HAP-1 (cell line): ENCODE measurements at regions not wholly inside any gene's neighbourhood (a gene's known extent, or its start where the extent isn't known, plus 50 kb on each side); places are given as distances from the start of the nearest gene placed in this dataset.

Source experiments
- DNase-seq, 2 experiments: peaks; one replicate each; pipeline ENCODE4 v3.0.0-alpha.2; 2016 to 2020; ENCODE audit warnings: low spot score in 2 of 2
- H3K27me3 ChIP-seq: fragments of 250-450 bp; sonication (Bioruptor Pico); 2 replicates; pipeline ENCODE4 v1.5.1; 2020; ENCODE audit warnings: low read depth, mild to moderate bottlenecking, moderate library complexity
- H3K36me3 ChIP-seq: fragments of 250-450 bp; sonication (Bioruptor Pico); replicated peaks from 2 replicates; pipeline ENCODE4 v1.5.1; 2020; ENCODE audit warnings: mild to moderate bottlenecking
- H3K4me1 ChIP-seq: fragments of 250-450 bp; sonication (Bioruptor Pico); 2 replicates; pipeline ENCODE4 v1.5.1; 2020; ENCODE audit warnings: mild to moderate bottlenecking
- H3K4me3 ChIP-seq: fragments of 250-450 bp; sonication (Bioruptor Pico); 2 replicates; pipeline ENCODE4 v1.5.1; 2020; ENCODE audit warnings: mild to moderate bottlenecking, moderate library complexity
- H3K9me3 ChIP-seq: fragments of 250-450 bp; sonication (Bioruptor Pico); 2 replicates; pipeline ENCODE4 v1.5.1; 2020; ENCODE audit warnings: mild to moderate bottlenecking, moderate library complexity
- in situ Hi-C: fragments of 300-500 bp; cut with MboI; formaldehyde crosslinking; loops from 3 replicates; pipeline ENCODE4 v1.14.3; 2020; ENCODE audit warnings: low sequenced_read_pairs, inconsistent platforms, mixed read lengths

DNA sequence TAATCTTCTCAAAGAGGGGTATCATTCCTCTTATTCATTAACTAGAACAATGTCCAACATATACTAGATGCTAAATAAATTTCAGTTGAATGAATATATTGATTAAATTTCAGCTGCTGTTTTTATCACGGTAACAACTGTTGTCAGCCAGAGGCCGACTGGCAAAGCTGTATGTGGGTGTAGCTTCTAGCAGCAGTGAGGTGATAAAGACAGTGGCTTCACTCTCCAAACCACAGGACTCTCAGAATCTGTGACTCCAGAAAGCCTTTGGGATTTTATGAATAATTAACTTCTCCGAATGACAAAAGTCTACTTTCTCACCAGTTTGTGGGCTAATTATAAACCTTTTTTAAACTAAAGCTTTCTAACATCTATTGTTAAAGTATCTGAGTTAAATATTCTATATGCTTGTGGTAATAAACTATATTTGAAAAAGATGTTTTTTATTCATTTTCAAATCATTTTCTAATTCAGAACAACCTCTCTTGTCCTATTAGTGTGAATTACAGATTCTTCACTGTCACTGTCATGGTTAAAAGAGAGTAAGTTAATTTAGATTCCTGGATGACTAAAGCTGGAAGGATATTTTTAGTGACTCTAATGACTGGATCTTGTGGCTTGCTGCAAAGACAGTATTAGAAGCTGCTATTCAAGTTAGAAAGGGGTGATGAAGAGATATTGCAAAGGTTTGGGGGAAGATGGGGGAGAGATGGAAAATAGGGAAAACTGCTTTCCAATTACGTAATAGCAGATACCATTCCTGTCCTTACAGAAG lies 796.4 kb upstream of the ARPP21 start:
- DNase-seq: no peak
- H3K36me3 ChIP-seq: no peaks in the 10 kb centered on the region
- H3K27me3 ChIP-seq: no peaks in the 10 kb centered on the region
- H3K4me3 ChIP-seq: no peak overlapping the region
- in situ Hi-C loops: no loop called here
- H3K4me1 ChIP-seq: no peaks in the 10 kb centered on the region
- no peaks in the 10 kb centered on the region for H3K9me3 ChIP-seq

DNA sequence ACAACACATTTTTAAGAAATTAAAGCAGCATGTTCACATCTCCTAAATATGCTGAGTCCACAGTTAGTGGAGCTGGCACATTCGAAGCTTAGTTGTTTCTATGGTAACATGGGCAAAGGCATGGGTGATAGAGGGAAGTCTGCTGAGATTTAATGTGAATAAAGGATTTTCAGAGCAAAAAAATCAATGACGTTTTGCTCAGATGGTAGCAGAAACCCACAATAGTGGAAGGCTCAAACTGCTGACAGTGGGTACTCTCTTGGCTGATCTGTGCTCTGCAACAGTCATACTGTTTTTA lies 795.1 kb upstream of the ARPP21 start:
- no peak for DNase-seq
- Histone ChIP-seq H3K36me3 (no peaks in the 10 kb centered on the region), H3K4me1 (no peaks in the 10 kb centered on the region), H3K9me3 (no peaks in the 10 kb centered on the region), H3K27me3 (no peaks in the 10 kb centered on the region), H3K4me3 (no peak overlapping the region)
- in situ Hi-C loops: no loop called here

DNA sequence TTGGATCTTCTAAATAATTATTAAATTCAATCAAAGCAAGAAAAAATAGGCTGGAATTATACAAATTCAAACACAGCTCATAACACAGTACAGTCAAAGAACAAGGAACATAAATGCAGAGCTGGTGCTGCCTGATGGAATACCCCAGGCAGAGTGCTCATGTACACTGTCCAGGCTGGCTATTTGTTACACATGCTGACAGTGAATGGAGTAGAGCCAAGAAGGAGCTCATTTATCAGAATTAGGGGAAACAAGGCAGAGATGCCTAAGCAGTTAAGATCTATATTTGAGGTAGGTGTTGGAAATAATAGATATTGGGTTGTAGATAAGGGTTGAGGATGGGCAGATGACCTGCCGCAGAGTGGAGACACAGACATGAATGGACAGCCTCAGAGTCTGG lies 788.2 kb upstream of the ARPP21 start:
- in situ Hi-C loops: no loop called here
- H3K4me1 ChIP-seq: no peaks in the 10 kb centered on the region
- DNase-seq: no peak

DNA sequence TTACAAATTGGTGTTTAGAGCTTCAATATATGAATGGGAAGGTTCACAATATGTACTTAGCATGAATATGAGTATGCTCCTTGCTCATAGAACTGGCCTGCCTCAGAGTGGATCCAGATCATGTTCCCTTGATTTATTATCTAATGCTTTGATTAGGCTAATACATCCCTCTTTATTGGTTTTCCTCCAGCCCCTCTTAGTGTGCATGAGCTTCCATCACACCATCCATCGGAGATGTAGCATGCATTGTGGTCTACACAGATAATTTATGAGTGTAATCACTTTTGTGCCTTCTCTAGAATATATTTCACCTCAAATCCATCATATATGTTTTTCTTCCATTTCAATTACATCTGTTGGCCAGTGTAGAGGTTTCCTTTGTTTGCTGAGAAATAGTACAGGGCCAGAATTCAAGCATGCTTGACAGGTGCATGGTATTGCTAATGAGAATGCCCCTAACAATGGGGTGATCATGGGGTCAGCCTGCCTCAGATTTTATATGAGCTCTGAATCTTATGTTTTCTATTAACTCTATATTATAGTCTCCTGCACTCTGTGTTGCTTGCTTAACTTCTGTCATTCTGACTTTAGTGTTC lies 786.4 kb upstream of the ARPP21 start:
- H3K9me3 ChIP-seq: no peaks in the 10 kb centered on the region
- in situ Hi-C loops: no loop called here
- H3K4me3 ChIP-seq: no peak overlapping the region
- no peak for DNase-seq
- H3K4me1 ChIP-seq: no peaks in the 10 kb centered on the region
- no peaks in the 10 kb centered on the region for H3K27me3 ChIP-seq
- no peaks in the 10 kb centered on the region for H3K36me3 ChIP-seq

More for the DNA sequence above, 788.2 kb upstream of the ARPP21 start:
- Histone ChIP-seq H3K27me3 (no peaks in the 10 kb centered on the region), H3K4me3 (no peak overlapping the region), H3K9me3 (no peaks in the 10 kb centered on the region), H3K36me3 (no peaks in the 10 kb centered on the region)

DNA sequence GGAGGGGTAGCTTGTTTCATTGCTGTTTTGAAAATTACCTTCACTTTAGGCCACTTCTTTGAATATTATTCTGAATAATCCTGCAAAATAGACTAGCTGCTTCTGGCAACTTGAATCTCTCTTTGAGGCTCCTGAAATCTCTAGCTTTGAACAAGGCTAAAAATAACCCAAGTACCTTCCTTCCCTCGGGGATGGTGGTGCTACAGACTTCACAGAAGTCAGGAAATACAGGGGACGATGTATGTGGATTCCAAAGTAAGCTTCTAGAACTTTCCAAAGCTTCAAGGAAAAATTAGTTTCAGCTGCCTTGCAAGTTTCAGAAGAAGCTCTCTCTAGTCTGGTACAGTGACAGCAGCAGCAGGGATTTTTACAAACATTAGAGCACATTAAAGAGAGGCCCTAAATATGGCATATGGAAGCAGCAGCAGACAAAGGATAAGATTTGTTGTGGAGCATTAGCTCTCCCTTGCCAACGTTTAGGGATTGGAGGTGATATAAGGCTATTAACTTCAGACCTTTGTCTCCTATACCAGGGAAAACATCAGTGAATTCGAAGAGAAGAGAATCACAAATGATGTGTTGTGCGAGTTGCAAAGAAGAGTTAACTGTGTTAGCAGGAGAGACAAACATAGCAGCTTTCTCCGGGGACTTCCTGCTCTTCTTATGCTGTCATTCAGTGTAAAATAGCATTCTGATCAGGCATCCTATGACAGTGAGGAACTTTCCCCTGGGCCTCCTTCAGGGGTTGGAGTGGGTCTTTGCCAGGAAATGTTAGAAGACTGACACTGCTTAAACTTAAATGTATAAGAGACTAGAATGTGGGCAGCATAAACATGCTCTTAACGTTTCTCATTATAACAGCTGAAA lies 783.0 kb upstream of the ARPP21 start:
- no peak for DNase-seq
- in situ Hi-C loops: no loop called here
- no peaks in the 10 kb centered on the region for H3K9me3 ChIP-seq
- H3K36me3 ChIP-seq: no peaks in the 10 kb centered on the region
- no peaks in the 10 kb centered on the region for H3K4me1 ChIP-seq
- no peak overlapping the region for H3K4me3 ChIP-seq
- H3K27me3 ChIP-seq: no peaks in the 10 kb centered on the region

DNA sequence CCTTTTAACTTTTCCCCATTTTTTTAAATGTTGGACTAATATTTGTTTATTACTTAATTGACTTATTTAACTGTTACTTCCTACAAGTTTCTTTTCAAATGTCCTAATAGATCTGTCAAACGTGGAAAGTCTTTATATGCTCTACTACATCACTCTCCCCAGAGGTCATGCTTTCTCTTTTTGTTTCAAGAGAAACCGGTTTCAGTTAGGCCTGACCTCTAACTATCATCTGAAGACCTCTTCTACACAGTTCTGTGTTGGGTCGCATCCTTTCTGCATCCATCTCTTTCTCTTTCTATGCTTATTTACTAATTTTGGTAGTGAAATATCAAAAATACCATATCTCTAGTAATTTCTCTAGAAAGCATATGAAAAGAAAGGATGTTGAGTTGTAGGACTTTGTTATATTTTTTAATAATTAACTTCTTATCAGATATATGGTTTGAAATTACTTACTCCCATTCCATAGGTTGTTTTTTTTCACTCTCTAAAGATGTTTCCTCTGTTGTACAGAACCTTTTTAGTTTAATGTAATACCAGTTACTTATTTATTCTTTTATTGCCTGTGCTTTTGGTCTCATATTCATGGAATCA lies 781.2 kb upstream of the ARPP21 start:
- no peak for DNase-seq
- no peaks in the 10 kb centered on the region for H3K27me3 ChIP-seq
- H3K4me3 ChIP-seq: no peak overlapping the region
- H3K36me3 ChIP-seq: no peaks in the 10 kb centered on the region
- no peaks in the 10 kb centered on the region for H3K9me3 ChIP-seq
- no peaks in the 10 kb centered on the region for H3K4me1 ChIP-seq
- in situ Hi-C loops: no loop called here

DNA sequence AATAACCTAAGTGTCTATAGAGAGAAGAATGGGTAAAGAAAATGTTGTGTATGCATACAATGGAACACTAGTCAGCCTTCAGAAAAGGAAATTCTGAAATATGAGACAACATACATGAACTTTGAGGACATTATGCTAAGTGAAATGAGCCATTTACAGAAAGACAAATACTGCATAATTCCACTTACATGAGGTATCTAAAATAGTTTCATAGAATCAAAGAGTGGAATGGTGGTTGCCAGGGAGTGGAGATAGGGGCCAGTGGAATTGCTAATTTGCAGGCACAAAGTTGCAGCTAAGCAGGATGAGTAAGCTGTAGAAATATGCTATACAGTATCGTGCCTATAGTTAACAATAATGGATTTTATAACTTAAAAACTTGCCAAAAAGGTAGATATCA lies 779.6 kb upstream of the ARPP21 start:
- no peaks in the 10 kb centered on the region for H3K9me3 ChIP-seq
- no peak for DNase-seq
- H3K27me3 ChIP-seq: no peaks in the 10 kb centered on the region
- H3K4me1 ChIP-seq: no peaks in the 10 kb centered on the region
- no peaks in the 10 kb centered on the region for H3K36me3 ChIP-seq
- in situ Hi-C loops: no loop called here
- H3K4me3 ChIP-seq: no peak overlapping the region

DNA sequence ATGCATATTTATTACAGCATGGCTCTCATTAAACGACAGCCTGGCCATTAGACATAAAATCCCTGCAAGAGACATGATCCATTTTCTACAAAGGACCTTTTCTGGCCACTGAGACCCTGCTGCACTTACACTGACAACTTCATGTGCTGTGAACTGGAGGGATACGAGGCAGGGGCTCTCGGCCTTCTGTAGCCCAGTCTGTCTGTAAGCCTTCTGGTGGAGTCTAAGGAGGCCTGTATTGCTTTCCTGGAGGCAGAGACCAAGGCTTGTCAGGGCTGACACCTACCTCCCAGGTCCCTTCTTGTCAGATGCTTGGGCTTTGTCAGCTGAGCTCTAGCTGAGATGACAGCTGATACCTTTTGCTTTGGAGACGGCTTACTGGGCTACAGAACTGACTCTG lies 776.9 kb upstream of the ARPP21 start:
- H3K27me3 ChIP-seq: no peaks in the 10 kb centered on the region
- no peaks in the 10 kb centered on the region for H3K4me1 ChIP-seq
- no peaks in the 10 kb centered on the region for H3K36me3 ChIP-seq
- in situ Hi-C loops: no loop called here
- H3K4me3 ChIP-seq: no peak overlapping the region
- no peak for DNase-seq
- H3K9me3 ChIP-seq: no peaks in the 10 kb centered on the region

DNA sequence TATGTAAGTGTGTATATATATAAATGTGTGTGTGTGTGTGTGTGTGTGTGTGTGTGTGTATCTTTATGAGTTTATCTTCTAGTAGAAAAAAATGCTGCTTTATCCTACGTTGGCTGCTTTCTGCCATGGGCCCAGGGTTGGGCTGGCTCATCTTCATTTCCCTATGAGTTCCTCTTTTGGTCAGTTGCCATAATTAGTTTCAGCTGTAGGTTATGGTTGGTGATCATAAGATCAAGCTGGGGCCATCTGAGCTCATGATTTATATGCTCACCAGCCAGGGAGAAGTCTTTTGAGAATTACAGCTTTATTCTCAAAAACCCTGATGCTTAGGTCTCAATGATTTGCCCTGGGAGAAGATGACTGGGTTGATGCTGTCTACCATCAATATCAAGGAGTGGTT lies 775.8 kb upstream of the ARPP21 start:
- no peaks in the 10 kb centered on the region for H3K9me3 ChIP-seq
- in situ Hi-C loops: no loop called here
- DNase-seq: no peak
- H3K4me1 ChIP-seq: no peaks in the 10 kb centered on the region
- no peak overlapping the region for H3K4me3 ChIP-seq
- H3K27me3 ChIP-seq: no peaks in the 10 kb centered on the region
- no peaks in the 10 kb centered on the region for H3K36me3 ChIP-seq

DNA sequence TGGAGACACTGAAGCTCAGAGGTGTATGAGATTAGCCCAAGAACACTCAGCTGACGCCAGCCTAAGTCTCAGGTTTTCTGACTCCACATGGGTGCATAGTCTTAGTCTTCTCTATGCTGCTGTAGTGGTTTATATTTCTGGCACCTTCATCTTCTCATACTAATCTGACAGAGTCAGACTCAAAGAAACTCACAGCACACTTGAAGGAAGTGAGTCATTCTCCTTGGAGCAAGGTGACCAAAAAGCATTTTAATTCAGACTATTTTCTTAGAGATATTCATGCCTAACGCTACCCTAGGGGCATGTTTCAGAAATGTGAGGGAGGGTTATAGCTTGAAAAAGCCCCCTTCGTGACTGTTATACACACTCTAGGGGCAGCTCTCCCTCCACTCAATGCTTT lies 775.3 kb upstream of the ARPP21 start:
- Histone ChIP-seq H3K9me3 (no peaks in the 10 kb centered on the region), H3K4me1 (no peaks in the 10 kb centered on the region), H3K4me3 (no peak overlapping the region), H3K27me3 (no peaks in the 10 kb centered on the region), H3K36me3 (no peaks in the 10 kb centered on the region)
- DNase-seq: no peak
- in situ Hi-C loops: no loop called here

DNA sequence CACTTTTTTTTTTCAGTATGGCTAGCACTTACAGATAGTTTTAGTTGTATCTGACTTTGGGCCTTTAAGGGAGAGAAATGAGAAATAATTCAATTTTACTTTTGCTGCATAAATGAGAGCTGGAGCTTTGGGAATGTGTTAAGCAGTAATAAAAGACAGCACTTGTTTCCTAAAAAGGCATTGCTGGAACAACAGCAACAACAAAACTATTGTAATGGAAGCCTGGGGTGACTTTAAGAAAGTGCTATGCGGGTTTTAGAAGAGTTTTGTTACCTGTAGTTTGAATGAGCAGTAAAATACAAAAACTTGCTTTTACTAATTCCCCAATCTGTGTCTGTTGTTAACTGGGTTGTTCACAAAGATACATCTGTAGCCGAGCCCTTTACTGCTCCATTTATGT lies 774.0 kb upstream of the ARPP21 start:
- Histone ChIP-seq H3K4me1 (no peaks in the 10 kb centered on the region), H3K36me3 (no peaks in the 10 kb centered on the region), H3K27me3 (no peaks in the 10 kb centered on the region), H3K4me3 (no peak overlapping the region), H3K9me3 (no peaks in the 10 kb centered on the region)
- DNase-seq: no peak
- in situ Hi-C loops: no loop called here

DNA sequence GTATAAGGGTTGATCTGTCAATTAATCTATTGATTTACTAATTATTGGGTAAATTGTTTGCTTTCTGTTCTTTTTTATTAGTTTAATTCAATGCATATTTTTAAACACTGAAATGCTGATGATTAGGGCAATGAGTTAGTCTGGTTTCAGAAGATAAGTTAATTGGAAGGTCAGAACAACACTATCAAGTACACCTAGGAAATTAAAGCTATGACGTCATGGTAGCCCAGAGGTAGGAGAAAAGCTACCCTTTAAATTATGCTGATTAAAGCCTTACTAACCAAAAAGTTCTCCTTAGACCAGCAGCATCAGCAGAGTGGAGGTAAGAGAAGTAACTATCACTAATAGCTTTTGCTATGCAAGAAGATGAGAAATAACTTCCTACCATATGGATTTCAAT lies 770.4 kb upstream of the ARPP21 start:
- Histone ChIP-seq H3K4me3 (no peak overlapping the region), H3K27me3 (no peaks in the 10 kb centered on the region), H3K36me3 (no peaks in the 10 kb centered on the region), H3K9me3 (no peaks in the 10 kb centered on the region), H3K4me1 (no peaks in the 10 kb centered on the region)
- DNase-seq: no peak
- in situ Hi-C loops: no loop called here

DNA sequence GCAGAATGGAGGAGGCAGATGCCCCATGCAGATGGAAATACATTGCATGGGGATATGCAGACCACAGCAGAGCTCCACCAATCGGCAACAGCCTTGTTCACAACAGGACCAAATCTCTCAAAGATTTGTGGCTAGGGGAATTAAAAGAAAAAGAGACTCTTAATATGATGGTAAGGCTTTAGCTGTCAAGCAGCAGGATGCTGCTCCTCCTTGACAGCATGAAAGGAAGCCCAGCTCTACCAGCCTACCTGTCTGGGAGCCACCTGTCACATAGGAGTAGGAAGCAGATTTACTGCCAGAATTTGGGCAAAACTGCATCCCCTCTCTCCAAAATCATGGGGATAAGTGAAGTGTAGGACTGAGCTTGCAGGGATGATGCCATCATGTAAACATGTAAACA lies 769.6 kb upstream of the ARPP21 start:
- in situ Hi-C loops: no loop called here
- Histone ChIP-seq H3K4me1 (no peaks in the 10 kb centered on the region), H3K9me3 (no peaks in the 10 kb centered on the region), H3K4me3 (no peak overlapping the region), H3K36me3 (no peaks in the 10 kb centered on the region), H3K27me3 (no peaks in the 10 kb centered on the region)
- no peak for DNase-seq

DNA sequence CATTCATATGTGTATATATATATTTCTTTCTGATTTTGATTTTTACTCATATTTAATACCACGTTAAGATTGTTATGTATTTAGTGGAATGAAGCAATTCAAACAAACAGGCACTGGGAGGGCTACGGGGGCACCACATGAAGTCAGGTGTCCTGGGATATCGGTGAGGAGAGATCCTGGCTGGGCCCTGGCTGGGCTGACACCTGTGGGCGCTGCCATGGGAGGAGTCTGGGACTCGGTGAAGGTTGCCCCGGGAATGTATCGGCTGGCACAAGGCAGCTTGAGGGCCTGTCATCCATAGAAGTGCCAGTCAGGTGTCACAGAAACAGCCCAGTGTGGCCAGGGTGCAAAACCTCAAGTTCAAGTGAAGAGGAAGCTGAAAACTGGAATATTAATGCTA lies 766.9 kb upstream of the ARPP21 start:
- in situ Hi-C loops: no loop called here
- H3K4me3 ChIP-seq: no peak overlapping the region

More for the DNA sequence above, 766.9 kb upstream of the ARPP21 start:
- H3K9me3 ChIP-seq: no peaks in the 10 kb centered on the region
- no peaks in the 10 kb centered on the region for H3K4me1 ChIP-seq
- H3K27me3 ChIP-seq: no peaks in the 10 kb centered on the region
- H3K36me3 ChIP-seq: no peaks in the 10 kb centered on the region
- no peak for DNase-seq
